ENCODE measurements at regions not wholly inside any gene's neighbourhood (a gene's known extent, or its start where the extent isn't known, plus 50 kb on each side); places are given as distances from the start of the nearest gene placed in this dataset.

- FAIRE-seq = no peak
- DNase-seq (ENCODE audit: insufficient read length, low spot score) = no peak
Observed at GRCh38 chr3:127384717-127385539, 97.1 kb upstream of the PRR20G start.

GRCh38 chr3:127383656-127384179 is 95.9 kb upstream of the PRR20G start:
- no peak for DNase-seq (ENCODE audit: insufficient read length, low spot score)
- FAIRE-seq = no peak

- no peak for FAIRE-seq
- DNase-seq (ENCODE audit: insufficient read length, low spot score) = no peak
Observed at GRCh38 chr3:127377801-127378655, 90.2 kb upstream of the PRR20G start.

GRCh38 chr3:127375151-127375930 is 87.5 kb upstream of the PRR20G start:
- no peak for FAIRE-seq
- DNase-seq (ENCODE audit: insufficient read length, low spot score) = no peak

DNA sequence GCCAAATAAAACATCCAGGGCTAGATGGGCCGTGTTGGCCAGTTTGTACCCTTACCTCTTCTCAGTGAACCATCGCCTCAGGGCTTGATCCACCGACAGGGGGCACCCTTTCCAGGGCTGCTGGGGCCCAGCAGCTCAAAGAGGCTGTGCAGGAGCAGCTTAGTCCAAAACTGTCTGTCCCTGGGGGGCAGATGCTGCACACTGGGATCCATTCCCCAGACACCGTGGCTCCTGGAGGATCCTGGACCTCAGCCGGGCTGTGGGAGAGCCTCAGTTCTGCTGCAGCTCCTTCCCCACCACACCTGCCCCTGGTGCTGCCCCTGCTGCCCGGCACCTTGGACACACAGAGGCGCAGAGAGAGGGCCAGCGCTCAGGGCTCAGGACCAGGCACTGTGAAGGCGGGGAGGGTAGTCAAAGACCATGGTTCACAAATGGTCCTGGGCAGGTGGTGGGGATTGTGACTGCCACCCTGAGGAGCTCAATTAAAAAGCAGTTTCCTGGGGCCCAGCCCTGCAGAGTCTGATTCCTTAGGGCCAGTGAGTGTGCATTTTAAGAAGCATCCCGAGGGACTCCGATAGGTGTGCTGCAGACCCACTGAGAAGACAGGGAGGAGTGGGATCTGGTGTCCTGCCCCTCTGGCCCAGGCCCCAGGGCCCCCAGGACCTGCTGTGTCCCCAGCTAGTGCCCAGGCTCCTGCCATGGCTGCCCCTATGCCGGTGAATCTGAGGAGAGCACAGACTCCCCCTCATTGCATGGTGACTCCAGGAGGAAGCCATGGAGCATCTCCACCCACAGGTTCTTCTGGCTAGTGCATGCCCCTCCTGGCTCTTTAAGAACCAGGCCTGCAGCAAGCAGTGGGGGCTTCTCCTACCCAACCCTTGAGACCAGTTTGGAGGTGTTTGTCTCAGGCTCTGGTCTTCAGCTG is 86.5 kb upstream of the PRR20G start:
- no peak for FAIRE-seq
- no peak for DNase-seq (ENCODE audit: insufficient read length, low spot score)

DNA sequence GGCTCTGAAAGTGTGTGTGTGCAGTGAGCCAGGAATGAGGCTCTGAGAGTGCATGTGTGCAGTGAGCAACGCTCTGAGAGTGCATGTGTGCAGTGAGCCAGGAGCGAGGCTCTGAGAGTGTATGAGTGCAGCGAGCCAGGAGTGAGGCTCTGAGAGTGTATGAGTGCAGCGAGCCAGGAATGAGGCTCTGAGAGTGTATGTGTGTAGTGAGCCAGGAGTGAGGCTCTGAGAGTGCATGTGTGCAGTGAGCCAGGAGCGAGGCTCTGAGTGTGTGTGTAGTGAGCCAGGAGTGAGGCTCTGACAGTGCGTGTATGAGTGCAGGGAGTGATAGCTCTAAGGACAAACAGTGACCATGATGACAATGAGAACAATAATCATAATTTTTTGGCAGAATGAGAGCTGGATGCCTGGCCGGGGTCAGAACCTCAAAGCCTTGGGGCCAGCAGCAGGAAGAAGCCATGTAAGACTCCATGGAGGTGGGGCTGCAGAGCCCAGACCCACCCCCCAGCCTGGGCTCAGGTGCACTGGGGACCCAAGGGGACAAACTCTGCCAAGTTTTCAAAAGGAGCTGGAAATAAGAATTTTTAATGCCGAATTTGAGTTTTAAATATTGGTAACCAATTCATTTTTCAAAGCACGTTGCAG is 85.7 kb upstream of the PRR20G start:
- no peak for FAIRE-seq

DNA sequence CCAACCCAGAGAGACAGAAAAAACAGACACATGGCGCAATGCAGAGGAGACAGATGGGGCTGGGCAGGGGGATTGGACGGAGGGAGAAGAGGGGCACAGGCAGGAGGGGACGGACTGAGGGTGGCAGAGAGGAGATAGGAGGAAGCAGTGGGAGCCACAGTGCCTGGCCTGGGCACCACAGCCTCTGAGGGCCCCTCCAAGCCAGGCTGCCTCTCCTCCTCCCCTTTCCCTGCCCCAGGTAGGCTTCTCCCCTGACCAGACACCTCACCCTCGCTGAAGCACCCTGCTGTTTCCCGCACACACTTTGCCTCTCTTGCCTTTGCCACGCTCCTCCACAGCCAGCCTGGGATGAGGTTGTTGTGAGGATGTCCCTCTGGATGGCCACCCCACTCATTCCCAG is 84.0 kb upstream of the PRR20G start:
- no peak for FAIRE-seq
- no peak for DNase-seq (ENCODE audit: insufficient read length, low spot score)

More for the DNA sequence above, 85.7 kb upstream of the PRR20G start:
- no peak for DNase-seq (ENCODE audit: insufficient read length, low spot score)

DNA sequence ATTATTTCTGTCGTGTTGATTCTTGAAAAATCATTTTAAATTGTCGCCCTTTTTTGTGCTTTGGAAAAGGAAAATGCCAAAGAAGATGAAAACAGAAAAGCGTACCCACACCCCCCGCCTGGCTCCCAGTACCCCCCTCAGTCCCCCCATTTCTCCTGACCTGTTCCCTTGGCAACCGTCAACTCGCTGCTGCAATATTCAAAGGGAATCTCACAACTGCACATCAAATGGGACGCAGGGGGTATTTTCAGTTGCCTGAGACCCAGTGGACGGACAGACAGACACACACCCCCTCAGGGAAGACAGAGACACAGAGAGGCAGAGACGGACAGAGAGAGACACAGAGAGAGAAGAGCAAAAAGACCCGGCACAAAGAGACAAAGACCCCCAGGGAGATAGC is 83.5 kb upstream of the PRR20G start:
- no peak for DNase-seq (ENCODE audit: insufficient read length, low spot score)
- FAIRE-seq = no peak

- FAIRE-seq (no peak), DNase-seq (ENCODE audit: insufficient read length, low spot score) (no peak)
Observed at GRCh38 chr3:127370906-127371305, 83.1 kb upstream of the PRR20G start.

- DNase-seq (ENCODE audit: insufficient read length, low spot score) (no peak), FAIRE-seq (no peak)
Observed at GRCh38 chr3:127369356-127369935, 81.6 kb upstream of the PRR20G start.

GRCh38 chr3:127368186-127369032 is 80.6 kb upstream of the PRR20G start:
- DNase-seq (ENCODE audit: insufficient read length, low spot score) (no peak), FAIRE-seq (no peak)

DNA sequence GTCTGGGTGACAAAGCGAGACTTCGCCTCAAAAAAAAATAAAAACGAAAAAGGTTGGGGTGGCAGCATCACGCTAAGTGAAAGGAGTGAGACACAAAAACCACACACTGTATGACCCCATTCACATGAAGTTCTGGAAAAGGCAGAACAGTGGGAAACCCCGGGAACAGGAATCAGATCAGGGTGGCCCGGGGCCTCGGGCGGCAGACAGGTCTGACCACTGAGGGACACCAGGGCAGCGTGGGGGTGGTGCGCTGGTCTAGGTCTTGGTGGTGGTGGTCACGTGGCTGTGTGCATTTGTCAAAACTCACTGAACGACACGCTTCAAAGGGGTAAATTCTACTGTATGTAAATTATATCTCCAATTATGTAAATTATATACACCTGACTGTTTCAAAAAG is 79.7 kb upstream of the PRR20G start:
- FAIRE-seq = no peak

DNA sequence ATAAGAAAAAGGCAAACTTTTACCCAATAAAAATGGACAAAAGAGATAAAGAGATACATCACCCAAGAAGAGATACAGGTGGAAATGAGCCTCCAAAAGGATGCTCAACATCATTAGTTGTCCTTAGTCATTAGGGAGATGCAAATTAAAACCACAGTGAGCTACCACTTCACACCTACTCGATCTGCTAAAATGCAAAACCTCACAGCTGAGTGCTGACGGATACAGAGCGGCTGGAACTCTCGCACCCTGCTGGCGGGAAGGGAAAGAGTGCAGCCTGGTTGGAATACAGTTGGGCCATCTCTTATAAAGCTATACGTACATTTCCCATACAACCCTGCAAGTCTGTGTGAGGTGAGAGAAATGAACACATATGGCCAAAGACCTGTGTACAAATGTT is 78.5 kb upstream of the PRR20G start:
- no peak for DNase-seq (ENCODE audit: insufficient read length, low spot score)
- FAIRE-seq = no peak

More for the DNA sequence above, 79.7 kb upstream of the PRR20G start:
- DNase-seq (ENCODE audit: insufficient read length, low spot score) = no peak

- FAIRE-seq (no peak), DNase-seq (ENCODE audit: insufficient read length, low spot score) (no peak)
Observed at GRCh38 chr3:127365163-127365798, 77.4 kb upstream of the PRR20G start.

DNA sequence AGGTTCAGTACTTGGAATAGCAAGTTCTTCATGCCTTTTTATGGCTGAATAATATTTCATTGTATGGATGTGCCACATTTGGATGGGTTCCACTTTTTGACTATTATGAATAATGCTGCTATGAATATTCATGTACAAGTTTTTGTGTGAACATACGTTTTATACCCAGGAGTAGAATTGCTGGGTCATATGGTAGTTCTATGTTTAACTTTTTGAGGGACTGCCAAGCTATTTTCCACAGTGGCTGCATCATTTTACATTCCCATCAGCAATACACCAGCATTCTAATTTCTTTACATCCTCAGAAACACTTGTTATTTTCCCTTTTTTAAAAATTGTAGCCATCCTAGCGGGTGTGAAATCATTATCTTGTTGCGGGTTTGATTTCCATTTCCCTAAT is 76.0 kb upstream of the PRR20G start:
- FAIRE-seq = no peak
- no peak for DNase-seq (ENCODE audit: insufficient read length, low spot score)

GRCh38 chr3:127363171-127363570 is 75.3 kb upstream of the PRR20G start:
- FAIRE-seq (no peak), DNase-seq (ENCODE audit: insufficient read length, low spot score) (no peak)

GRCh38 chr3:127360647-127361046 is 72.8 kb upstream of the PRR20G start:
- no peak for FAIRE-seq
- DNase-seq (ENCODE audit: insufficient read length, low spot score) = no peak

GRCh38 chr3:127358641-127359040 is 70.8 kb upstream of the PRR20G start:
- DNase-seq (ENCODE audit: insufficient read length, low spot score) (no peak), FAIRE-seq (no peak)

All from GM19239 (cell line).